ENCODE measurements at regions not wholly inside any gene's neighbourhood (a gene's known extent, or its start where the extent isn't known, plus 50 kb on each side); places are given as distances from the start of the nearest gene placed in this dataset.

GRCh38 chr18:39039813-39040212, 1474.2 kb upstream of the CELF4 start:
- no peak overlapping the region for H3K4me3 ChIP-seq (ENCODE audit: low read depth, low read length)

GRCh38 chr18:39037925-39038324, 1472.3 kb upstream of the CELF4 start:
- H3K4me3 ChIP-seq (ENCODE audit: low read depth, low read length) = no peak overlapping the region

- H3K4me3 ChIP-seq (ENCODE audit: low read depth, low read length) = no peak overlapping the region
Measured at GRCh38 chr18:39033312-39033711, 1467.7 kb upstream of the CELF4 start.

DNA sequence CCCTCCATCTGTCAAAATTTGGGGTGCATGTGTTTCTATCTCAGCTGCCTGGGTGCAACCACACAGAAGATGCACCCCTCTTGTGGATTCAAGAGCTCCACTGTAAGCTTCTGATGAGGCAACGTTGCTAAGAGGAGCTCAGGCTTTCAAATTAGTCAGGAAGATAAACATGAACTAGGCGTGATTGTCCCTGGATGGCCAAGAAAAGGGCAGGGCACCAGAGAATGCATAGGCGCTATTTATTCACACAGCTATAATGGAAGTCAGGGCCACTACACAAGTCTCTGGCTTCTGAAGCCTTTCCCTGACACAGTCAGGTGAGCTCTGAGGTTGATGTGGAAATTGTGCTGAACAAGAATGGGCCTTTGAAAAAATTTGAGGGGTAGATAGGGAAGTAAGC, 1466.0 kb upstream of the CELF4 start:
- H3K4me3 ChIP-seq (ENCODE audit: low read depth, low read length) = no peak overlapping the region

- H3K4me3 ChIP-seq (ENCODE audit: low read depth, low read length) = no peak overlapping the region
Measured at GRCh38 chr18:39030124-39030655, 1464.6 kb upstream of the CELF4 start.

DNA sequence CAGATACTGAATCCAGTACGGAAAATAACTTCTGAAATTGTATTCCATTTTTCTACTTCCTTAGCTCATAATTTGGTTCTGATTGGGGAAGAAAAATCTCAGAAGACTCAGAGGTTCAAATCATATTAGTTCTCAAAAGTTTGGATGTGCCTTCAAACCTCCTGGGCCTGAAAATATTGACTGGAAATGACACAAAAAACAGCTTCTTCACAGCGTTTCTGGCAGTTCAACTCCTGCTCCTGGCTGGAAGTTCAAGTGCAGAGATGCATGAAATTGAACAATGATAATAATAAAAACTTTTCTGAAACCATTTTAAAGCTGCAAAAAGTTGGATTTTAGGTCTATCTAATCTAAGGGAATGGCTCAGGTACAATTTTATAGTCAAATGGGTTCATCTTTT, 1459.9 kb upstream of the CELF4 start:
- no peak overlapping the region for H3K4me3 ChIP-seq (ENCODE audit: low read depth, low read length)

GRCh38 chr18:39019989-39020388, 1454.4 kb upstream of the CELF4 start:
- no peak overlapping the region for H3K4me3 ChIP-seq (ENCODE audit: low read depth, low read length)

GRCh38 chr18:39007031-39007902, 1441.7 kb upstream of the CELF4 start:
- H3K4me3 ChIP-seq (ENCODE audit: low read depth, low read length) = no peak overlapping the region

GRCh38 chr18:38996056-38996455, 1430.5 kb upstream of the CELF4 start:
- no peak overlapping the region for H3K4me3 ChIP-seq (ENCODE audit: low read depth, low read length)

- H3K4me3 ChIP-seq (ENCODE audit: low read depth, low read length) = no peak overlapping the region
Measured at GRCh38 chr18:38993342-38993741, 1427.7 kb upstream of the CELF4 start.

- H3K4me3 ChIP-seq (ENCODE audit: low read depth, low read length) = no peak overlapping the region
Measured at GRCh38 chr18:38984968-38985367, 1419.4 kb upstream of the CELF4 start.

- no peak overlapping the region for H3K4me3 ChIP-seq (ENCODE audit: low read depth, low read length)
Measured at GRCh38 chr18:38982072-38982471, 1416.5 kb upstream of the CELF4 start.

DNA sequence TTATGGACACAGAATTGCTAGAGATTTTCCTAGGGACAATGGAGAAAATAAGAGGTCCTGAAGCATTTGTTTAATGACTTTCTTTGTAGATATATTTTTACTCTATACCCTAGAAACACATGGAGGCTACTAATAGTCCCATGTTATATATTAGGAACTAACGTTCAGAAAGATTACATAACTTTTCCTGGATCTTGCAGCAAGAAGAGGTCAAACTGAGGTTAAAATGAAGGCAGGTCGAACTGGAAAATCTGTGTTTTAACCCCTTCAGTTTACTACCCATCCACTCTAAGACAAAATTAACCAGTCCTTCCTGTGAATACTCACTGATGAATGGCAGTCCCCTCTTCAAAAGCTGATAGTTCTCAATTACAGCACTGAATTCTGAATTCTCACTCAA, 1415.8 kb upstream of the CELF4 start:
- H3K4me3 ChIP-seq (ENCODE audit: low read depth, low read length) = no peak overlapping the region

GRCh38 chr18:38980420-38980819, 1414.8 kb upstream of the CELF4 start:
- no peak overlapping the region for H3K4me3 ChIP-seq (ENCODE audit: low read depth, low read length)

DNA sequence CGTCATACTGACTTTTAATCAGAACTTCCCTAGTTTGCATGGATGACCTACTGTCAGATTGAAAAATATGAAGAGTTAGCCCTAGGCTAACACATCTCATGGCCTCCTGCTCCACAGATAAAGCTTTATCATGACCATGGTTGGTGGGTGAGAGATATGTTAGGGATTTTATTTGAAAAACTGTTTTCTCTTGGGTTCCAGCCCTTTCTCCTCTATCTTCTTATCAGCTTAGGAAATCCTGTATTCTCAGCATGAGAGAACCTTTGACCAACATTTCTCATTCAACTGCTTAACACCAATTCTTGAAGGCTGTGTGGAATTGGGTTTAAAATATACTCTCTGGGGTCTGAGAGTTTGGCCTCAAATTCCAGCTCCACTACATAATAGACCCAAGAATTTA, 1407.0 kb upstream of the CELF4 start:
- H3K4me3 ChIP-seq (ENCODE audit: low read depth, low read length) = no peak overlapping the region

- H3K4me3 ChIP-seq (ENCODE audit: low read depth, low read length) = no peak overlapping the region
Measured at GRCh38 chr18:38971881-38972280, 1406.3 kb upstream of the CELF4 start.

- H3K4me3 ChIP-seq (ENCODE audit: low read depth, low read length) = no peak overlapping the region
Measured at GRCh38 chr18:38966841-38967240, 1401.2 kb upstream of the CELF4 start.

DNA sequence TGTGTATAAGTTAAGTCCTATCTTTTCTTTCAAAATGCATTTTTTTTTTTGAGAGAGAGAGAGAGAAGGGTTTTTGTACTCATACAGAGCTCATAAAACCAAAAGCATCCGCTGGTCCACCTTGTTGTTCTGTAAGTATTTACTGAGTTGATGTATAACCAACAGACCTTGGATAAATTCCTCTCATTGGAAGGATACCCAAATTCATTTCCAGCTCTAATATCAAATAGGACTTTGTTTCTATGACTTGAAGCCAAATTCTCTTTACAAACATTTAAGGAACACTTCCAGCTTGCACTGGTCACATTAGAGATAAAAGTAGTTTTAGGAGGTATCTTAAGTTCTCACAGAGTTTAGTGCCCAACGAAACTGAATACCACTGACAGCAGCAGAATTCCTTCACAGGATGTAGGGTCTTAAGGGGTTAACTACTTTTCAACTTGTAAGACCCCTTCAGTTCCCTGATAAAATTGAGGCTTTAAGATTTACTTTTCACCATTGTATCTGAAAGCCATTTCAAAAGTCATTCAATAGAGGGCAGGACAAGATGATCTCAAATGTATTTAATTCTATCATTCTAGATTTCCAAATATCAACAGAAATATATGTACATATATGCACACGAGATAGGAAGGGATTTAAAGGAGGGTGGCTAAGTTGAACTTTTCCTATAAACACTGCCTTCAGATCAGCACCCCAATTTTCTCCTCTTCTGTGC, 1398.5 kb upstream of the CELF4 start:
- no peak overlapping the region for H3K4me3 ChIP-seq (ENCODE audit: low read depth, low read length)

DNA sequence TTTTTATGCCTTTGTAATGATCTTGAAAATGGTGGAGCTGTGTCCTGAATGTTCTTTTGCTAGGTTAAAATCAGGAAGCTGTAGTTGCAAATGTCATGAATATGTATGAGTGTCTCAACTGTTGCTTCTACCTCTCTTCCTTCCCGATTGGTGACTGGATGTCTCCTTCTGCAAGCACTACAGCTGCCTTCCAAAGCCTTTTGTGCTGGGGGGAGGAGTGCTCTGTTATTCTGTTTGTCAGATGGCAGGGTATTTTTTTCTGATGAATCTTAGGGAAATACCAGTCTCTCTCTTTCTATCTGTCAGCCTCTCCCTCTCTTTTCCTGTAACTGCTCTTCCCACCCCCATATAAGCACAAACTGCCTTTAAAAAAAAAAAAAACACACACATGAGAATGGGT, 1396.3 kb upstream of the CELF4 start:
- no peak overlapping the region for H3K4me3 ChIP-seq (ENCODE audit: low read depth, low read length)

DNA sequence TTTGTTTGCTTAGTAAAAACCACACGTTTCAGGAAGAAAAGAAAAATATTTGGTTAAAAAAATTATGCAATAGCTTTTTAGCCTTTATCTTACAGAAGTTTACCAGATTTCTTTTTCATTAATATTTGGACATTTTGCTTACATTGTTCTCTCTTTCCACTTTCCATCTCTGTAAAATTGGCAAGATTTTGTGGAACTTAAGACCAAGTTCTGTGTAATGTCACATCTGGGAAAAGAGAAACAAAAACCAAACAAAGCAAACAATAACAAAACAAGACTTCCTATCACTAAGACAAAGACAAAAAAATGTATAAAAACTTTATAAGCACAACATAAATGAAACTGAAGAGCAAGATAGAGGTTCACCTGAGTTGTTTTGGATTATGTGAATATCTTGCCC, 1392.1 kb upstream of the CELF4 start:
- no peak overlapping the region for H3K4me3 ChIP-seq (ENCODE audit: low read depth, low read length)

DNA sequence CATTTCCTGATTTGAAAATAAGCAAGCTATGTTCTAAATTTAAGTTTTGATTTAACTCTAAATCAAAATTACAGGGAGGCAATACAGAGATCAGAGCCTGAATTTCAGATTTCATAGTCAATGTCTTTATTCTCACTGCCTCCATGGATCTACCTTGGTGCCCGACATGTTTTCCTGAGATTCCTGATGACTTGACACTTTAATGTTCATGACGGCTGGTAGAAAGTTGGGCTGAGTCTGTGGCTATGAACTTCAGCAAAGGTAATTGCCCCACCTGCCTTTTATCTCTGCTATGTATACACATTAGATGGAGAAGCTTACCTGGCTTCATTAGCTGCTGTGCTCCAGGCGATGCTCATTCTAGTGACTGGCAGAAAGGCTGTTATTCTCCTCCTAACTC, 1390.5 kb upstream of the CELF4 start:
- H3K4me3 ChIP-seq (ENCODE audit: low read depth, low read length) = no peak overlapping the region

GRCh38 chr18:38951633-38952032, 1386.0 kb upstream of the CELF4 start:
- H3K4me3 ChIP-seq (ENCODE audit: low read depth, low read length) = no peak overlapping the region
